ENCODE measurements at regions not wholly inside any gene's neighbourhood (a gene's known extent, or its start where the extent isn't known, plus 50 kb on each side); places are given as distances from the start of the nearest gene placed in this dataset.

DNA sequence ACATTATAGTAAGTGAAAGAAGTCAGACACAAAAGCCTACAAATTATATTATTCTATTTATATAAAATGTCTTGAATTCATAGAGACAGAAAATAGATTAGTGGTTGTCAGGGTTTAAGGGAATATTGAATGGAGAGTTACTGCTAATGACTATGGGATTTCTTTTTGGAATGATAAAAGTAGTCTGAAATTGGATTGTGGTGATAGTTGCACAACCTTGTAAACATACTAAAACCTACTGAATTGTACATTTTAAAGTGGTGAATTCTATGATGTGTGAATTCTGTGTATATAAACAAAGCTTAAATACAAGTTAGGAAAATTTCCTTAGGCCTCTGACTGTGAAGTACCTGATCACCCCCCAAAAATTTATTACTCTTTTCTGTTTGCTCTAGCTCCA is 343.1 kb downstream of the TFAP2B start:
- no peak for DNase-seq (ENCODE audit: extremely low spot score)
- H3K4me1 ChIP-seq, result no peaks in the 10 kb centered on the region
- H3K27me3 ChIP-seq, result no peaks in the 10 kb centered on the region
- H3K4me3 ChIP-seq, result no peak overlapping the region
- intact Hi-C loops (cut with DNase I), result no loop called here
- peaks cover 0 to 7% (median 2%) of the 10 kb centered on the region in 4 donors for H3K9me3 ChIP-seq
- no peak for TF ChIP-seq POLR2A (IDR thresholded peaks at IDR 0.05; ENCODE audit: low read depth)
- TF ChIP-seq CTCF (IDR thresholded peaks at IDR 0.05), result no peak
- no peak for TF ChIP-seq POLR2AphosphoS5 (IDR thresholded peaks at IDR 0.05)
- no peak for TF ChIP-seq EP300 (IDR thresholded peaks at IDR 0.05)
- no peak overlapping the region for H3K27ac ChIP-seq (replicated peaks in 1 of 4)
- H3K36me3 ChIP-seq, result no peaks in the 10 kb centered on the region

DNA sequence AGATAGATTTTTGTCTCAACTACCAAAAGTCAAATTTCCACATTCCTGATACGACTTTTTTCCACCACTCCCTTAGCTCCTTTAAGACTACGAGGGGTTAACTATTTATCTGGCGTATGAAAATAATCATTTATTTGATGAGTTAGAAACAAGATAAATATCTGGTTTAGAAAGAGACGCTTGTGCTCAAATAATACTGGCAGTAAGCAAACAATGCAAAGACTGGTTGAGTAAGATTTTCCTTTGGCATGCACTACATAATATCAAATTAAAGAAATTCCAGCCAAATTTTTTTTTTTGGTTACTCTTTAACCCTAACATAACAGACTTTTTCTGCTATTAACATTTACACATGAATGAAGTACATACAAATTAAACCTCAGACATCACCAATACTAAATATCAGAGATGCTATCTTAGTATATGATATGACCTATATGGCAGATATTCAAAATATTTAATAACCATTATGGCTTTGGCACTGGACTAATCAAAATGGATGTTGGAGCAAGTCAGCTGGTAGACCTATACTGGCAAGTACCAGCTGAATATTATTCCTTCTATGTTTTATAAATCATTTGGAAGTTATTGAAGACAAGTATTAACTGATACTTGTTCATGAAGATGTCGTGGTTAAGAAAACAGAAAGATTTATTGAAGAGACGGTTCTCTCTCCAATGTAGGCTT is 345.3 kb downstream of the TFAP2B start:
- no peak overlapping the region for H3K27ac ChIP-seq (replicated peaks in 1 of 4)
- no peaks in the 10 kb centered on the region for H3K27me3 ChIP-seq
- no peaks in the 10 kb centered on the region for H3K36me3 ChIP-seq
- no peak overlapping the region for H3K4me3 ChIP-seq
- peaks cover 0 to 8% (median 4%) of the 10 kb centered on the region in 4 donors for H3K9me3 ChIP-seq
- 82% methylated on average over 6 of the region's 6 CpGs for WGBS
- DNase-seq (ENCODE audit: extremely low spot score), result no peak
- TF ChIP-seq EP300 (IDR thresholded peaks at IDR 0.05) (no peak), POLR2A (IDR thresholded peaks at IDR 0.05; ENCODE audit: low read depth) (no peak), POLR2AphosphoS5 (IDR thresholded peaks at IDR 0.05) (no peak), CTCF (IDR thresholded peaks at IDR 0.05) (no peak)
- H3K4me1 ChIP-seq, result no peaks in the 10 kb centered on the region
- intact Hi-C loops (cut with DNase I), result no loop called here

DNA sequence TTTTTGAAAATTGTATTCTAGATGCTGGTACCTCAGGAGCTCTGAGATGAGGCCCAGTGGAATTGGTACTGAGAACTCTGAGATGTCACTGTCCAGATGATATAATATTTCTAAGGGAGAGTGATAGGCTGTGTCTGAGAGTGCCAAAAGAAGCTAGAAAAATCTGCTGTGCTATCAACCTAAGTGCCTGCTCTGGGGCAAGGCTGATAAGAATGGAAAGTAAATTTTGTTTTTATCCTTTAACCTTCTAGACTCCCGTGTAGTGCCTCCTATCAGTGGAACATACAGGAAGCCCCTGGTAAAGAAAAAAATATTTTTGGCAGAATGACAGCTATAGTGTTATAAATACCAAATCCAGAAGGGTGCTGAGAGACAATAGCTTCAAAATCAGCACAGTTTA is 348.2 kb downstream of the TFAP2B start:
- H3K4me1 ChIP-seq, result no peaks in the 10 kb centered on the region
- 55% methylated on average over 1 of the region's 1 CpG for WGBS
- no peak for DNase-seq (ENCODE audit: extremely low spot score)

GRCh38 chr6:51167468-51167867 is 348.8 kb downstream of the TFAP2B start:
- Histone ChIP-seq H3K27ac (replicated peaks in 1 of 4) (no peak overlapping the region), H3K9me3 (peaks cover 0 to 11% (median 4%) of the 10 kb centered on the region in 4 donors), H3K4me3 (no peak overlapping the region), H3K4me1 (no peaks in the 10 kb centered on the region), H3K27me3 (no peaks in the 10 kb centered on the region), H3K36me3 (no peaks in the 10 kb centered on the region)
- TF ChIP-seq POLR2A (IDR thresholded peaks at IDR 0.05; ENCODE audit: low read depth) (no peak), CTCF (IDR thresholded peaks at IDR 0.05) (no peak), POLR2AphosphoS5 (IDR thresholded peaks at IDR 0.05) (no peak), EP300 (IDR thresholded peaks at IDR 0.05) (no peak)
- intact Hi-C loops (cut with DNase I), result no loop called here
- 78% methylated on average over 1 of the region's 1 CpG for WGBS
- no peak for DNase-seq (ENCODE audit: extremely low spot score)

More for the DNA sequence above, 348.2 kb downstream of the TFAP2B start:
- TF ChIP-seq POLR2AphosphoS5 (IDR thresholded peaks at IDR 0.05) (no peak), POLR2A (IDR thresholded peaks at IDR 0.05; ENCODE audit: low read depth) (no peak), CTCF (IDR thresholded peaks at IDR 0.05) (no peak), EP300 (IDR thresholded peaks at IDR 0.05) (no peak)
- intact Hi-C loops (cut with DNase I), result no loop called here
- no peak overlapping the region for H3K4me3 ChIP-seq
- no peak overlapping the region for H3K27ac ChIP-seq (replicated peaks in 1 of 4)
- H3K36me3 ChIP-seq, result no peaks in the 10 kb centered on the region
- H3K27me3 ChIP-seq, result no peaks in the 10 kb centered on the region
- peaks cover 0 to 11% (median 4%) of the 10 kb centered on the region in 4 donors for H3K9me3 ChIP-seq

GRCh38 chr6:51182827-51183226 is 364.2 kb downstream of the TFAP2B start:
- H3K9me3 ChIP-seq, result no peaks in the 10 kb centered on the region
- WGBS, result 61% methylated on average over 3 of the region's 3 CpGs
- intact Hi-C loops (cut with DNase I), result no loop called here
- no peak overlapping the region for H3K27ac ChIP-seq (replicated peaks in 1 of 4)
- TF ChIP-seq CTCF (IDR thresholded peaks at IDR 0.05) (no peak), EP300 (IDR thresholded peaks at IDR 0.05) (no peak), POLR2AphosphoS5 (IDR thresholded peaks at IDR 0.05) (no peak), POLR2A (IDR thresholded peaks at IDR 0.05; ENCODE audit: low read depth) (no peak)
- H3K4me1 ChIP-seq, result no peaks in the 10 kb centered on the region
- no peak overlapping the region for H3K4me3 ChIP-seq
- H3K27me3 ChIP-seq, result peaks cover 0 to 4% (median 0%) of the 10 kb centered on the region in 4 donors
- DNase-seq (ENCODE audit: extremely low spot score), result no peak
- no peaks in the 10 kb centered on the region for H3K36me3 ChIP-seq
